NCI-H2196 (cell line): ENCODE measurements at regions not wholly inside any gene's neighbourhood (a gene's known extent, or its start where the extent isn't known, plus 50 kb on each side); places are given as distances from the start of the nearest gene placed in this dataset.

ENCODE experiments used
- DNase-seq: peaks from one replicate; lab custom pipeline; 2025; ENCODE audit not compliant: unreplicated experiment; lab: John Stamatoyannopoulos, UW

GRCh38 chr16:9443864-9444263, 352.4 kb downstream of the HAPSTR1 start:
- DNase-seq, result no peak

DNA sequence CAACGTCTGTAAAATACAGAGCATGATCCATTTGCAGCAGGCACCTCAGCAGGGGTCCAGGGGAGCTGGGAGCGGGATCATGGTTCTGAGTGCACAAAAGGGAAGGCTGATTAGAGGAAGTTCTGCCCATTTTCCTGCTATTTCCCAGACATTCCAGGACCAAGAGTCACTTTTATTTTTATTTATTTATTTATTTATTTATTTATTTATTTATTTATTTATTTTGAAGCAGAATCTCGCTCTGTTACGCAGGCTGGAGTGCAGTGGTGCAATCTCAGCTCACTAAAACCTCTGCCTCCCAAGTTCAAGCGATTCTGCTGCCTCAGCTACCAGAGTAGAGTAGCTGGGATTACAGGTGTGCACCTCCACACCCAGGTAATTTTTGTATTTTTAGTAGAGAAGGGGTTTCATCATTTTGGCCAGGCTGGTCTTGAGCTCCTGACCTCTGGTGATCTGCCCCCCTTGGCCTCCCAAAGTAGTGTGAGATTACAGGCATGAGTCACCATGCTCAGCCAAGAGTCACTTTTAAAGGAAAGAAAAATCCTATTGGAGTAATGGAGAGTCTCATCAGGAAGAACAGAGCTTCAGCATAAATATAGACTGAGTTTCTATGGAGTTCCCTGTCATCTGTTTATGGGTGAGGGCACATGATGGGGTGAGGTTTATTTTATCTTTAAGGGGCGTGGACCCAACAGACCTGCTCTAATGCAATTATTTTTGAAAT, 355.2 kb downstream of the HAPSTR1 start:
- no peak for DNase-seq

DNA sequence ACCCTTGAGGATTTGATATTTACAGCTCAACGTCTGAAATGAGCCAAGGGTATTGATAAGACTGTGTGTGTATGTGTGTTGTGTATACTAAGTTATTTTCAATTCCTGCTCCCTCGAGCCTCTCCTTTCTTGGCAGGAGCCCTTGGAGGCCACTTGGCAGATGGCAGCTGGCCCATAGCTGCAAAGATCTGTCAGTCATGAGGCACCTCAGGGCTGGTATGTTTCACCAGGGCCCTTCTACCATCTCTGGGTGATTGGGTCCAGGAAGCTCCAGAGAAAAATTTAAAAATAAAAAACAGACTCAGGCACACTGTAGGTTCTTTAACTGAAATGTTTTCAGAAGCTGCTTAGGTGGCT, 355.7 kb downstream of the HAPSTR1 start:
- DNase-seq, result no peak

DNA sequence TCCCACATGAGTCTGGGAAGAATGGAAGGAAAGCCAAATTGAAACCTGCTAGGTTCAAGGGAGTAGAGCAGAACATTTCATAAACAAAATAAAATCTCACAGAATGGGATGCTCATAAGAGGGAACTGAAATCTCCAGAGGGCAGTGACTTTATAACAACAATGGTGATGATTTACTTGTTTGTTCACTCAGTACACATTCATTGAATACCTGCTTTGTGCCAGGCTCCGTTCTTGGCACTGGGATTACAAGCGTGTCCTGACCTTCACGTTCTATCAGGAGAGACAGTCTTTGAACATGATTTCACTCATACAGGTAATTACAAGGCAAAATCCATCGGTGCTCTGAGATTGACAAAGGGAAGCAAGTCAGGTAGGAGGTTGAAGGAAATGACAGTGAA, 356.3 kb downstream of the HAPSTR1 start:
- no peak for DNase-seq

GRCh38 chr16:9449597-9449996, 358.2 kb downstream of the HAPSTR1 start:
- DNase-seq, result no peak

GRCh38 chr16:9457215-9457614, 365.8 kb downstream of the HAPSTR1 start:
- DNase-seq, result no peak

- no peak for DNase-seq
These were observed 367.4 kb downstream of the HAPSTR1 start for GRCh38 chr16:9458816-9459215.

DNA sequence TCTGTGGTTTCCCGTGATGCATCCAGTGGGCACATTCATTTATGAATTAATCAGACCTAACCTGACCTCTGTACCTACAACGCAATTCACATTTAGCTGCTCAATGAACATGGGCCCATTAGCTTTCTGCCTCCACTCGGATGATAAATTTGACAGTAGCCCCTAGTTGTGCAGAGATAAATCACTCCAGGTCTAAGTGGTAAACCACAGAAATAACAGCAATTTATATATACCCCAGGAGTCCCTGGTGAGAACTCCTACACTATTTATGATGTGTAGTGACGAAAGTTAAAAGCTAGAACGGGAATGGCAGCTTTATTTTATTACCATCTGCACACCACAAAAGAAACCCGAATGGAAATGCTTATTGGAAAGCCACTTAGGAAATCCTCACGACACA, 371.5 kb downstream of the HAPSTR1 start:
- DNase-seq, result no peak

GRCh38 chr16:9463461-9463860, 372.0 kb downstream of the HAPSTR1 start:
- DNase-seq, result no peak

GRCh38 chr16:9465161-9465560, 373.7 kb downstream of the HAPSTR1 start:
- no peak for DNase-seq

DNA sequence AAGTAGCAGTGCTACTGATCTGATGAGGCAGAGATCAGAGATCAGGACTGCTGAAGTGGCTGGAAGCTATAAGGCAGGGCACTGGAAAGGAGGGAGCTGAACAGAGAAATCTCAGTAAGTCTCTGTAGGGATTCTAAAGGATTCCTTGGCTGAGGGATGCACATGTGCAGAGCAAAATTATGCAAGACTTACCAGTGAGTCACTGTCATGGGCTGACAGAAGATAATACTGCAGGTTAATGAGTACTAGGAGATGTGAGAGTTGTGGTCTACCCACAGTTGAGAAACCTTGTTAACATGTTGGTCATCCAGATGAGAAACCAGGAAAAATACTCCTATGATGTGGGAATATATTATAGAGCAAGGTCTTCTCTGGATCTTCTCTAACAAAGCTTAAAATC, 378.1 kb downstream of the HAPSTR1 start:
- DNase-seq, result no peak

GRCh38 chr16:9476744-9477143, 385.3 kb downstream of the HAPSTR1 start:
- DNase-seq, result no peak

GRCh38 chr16:9479008-9479407, 387.6 kb downstream of the HAPSTR1 start:
- no peak for DNase-seq

DNA sequence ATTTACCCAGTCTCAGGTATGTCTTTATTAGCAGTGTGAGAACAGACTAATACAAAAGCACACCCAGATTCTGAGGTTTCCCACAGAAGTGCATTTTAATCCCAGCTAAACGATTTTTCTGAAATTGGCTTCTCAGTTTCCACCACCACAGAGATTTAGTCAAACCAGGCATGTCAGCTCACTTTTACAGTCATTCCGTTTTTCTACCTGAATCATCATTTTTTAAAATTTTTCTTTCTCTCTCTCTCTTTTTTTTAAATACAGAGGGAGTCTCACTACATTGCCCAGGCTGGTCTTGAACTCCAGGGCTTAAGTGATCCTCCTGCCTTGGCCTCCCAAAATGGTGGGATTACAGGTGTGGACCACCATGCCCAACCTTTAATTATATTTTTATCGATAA, 389.1 kb downstream of the HAPSTR1 start:
- no peak for DNase-seq

DNA sequence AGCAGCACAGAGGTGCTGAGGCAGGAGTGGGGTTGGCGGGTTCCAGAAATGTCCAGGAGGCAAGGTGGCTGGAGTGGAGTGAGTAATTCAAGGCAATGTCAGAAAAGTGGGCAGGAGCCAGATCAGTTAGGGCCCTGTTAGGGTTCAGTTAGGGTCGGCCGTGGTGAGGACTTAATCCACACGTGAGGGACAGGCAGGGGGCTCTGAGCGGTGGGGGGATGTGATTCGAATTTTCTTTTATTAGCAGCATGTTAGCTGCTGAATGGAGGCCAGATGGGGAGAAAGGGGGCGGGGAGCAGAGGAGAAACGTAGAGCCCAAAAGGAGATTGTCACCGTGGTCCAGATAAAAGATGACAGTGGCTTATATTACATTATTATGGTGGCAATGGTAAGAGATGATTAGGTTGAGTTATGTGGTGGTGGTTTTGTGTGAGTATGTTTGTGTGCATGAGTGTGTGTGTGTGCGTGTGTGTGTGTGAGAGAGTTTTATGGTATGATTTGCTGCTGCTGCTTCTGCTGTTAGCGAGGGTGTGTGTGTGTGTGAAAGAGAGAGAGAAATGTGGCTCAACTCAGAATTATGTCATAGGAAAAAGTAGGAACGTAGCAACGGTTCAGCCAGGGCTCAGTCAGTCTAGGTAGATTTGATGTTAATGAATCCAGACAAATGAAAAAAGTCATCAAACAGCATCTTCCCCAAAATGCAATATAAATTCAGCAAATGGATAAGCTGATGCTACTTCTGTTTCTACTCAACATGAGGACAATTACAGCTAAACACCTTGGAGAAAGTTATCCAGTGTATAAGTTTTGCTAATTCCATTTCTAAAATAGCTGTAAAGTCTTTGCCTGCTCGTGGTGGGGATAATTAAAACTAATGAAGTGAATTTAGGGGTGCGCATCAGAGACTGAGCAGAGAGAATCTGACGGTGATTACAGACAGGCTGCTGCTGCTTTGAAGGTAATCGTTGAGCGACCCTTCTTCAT, 390.6 kb downstream of the HAPSTR1 start:
- no peak for DNase-seq

DNA sequence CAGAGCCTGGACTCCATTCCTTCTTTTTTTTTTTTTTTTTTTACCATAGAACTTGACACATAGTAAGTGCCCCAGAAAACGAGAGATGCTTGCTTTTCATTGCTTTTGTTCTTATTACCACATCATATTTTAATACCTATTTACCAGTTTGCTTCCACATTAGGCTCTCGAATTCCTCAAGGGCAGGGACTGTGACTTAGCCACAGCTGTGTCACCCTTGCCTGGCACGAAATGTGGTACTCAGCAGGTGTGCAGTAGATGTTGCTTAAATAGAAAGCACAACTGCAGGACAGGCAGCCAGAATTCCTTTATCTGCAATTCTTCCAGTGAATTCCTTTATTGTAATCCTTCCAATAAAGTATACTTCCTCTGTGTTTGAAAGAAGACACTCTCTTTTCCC, 393.0 kb downstream of the HAPSTR1 start:
- no peak for DNase-seq

- no peak for DNase-seq
These were observed 393.4 kb downstream of the HAPSTR1 start for GRCh38 chr16:9484881-9485280.

GRCh38 chr16:9489835-9490467, 398.5 kb downstream of the HAPSTR1 start:
- DNase-seq, result no peak

DNA sequence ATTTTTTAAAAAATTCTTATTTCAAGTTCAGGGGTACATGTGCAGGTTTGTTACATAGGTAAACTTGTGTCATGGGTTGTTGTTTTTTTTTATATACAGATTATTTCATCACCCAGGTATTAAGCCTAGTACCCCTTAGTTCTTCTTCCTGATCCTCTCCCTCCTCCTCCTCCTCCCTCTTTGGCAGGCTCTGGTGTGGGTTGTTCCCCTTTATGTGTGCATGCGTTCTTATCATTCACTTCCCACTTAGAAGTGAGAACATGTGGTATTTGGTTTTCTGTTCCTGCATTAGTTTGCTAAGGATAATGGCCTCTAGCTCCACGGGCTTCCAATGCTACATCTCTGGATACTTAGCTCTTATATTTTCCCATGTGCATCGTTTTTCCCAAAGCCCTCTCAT, 404.4 kb downstream of the HAPSTR1 start:
- no peak for DNase-seq

DNA sequence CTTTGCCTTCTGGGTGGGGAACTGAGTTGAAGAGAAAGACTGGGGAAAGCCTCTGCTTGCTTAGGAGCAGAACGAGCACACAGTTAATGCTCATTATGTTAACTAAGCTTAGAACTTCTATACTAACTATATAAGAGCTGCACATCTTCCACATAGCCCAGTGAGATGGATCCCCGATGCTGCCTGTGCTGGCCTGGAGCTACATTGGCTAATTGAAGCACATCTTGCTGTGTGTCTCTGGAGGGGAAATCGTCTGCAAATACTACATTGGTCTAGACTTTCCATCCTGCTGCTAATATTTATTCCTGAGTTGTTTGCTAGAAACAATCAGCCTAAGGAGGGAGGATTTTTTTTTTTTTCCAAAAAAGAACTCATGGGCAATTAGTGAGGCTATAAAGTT, 406.3 kb downstream of the HAPSTR1 start:
- no peak for DNase-seq

DNA sequence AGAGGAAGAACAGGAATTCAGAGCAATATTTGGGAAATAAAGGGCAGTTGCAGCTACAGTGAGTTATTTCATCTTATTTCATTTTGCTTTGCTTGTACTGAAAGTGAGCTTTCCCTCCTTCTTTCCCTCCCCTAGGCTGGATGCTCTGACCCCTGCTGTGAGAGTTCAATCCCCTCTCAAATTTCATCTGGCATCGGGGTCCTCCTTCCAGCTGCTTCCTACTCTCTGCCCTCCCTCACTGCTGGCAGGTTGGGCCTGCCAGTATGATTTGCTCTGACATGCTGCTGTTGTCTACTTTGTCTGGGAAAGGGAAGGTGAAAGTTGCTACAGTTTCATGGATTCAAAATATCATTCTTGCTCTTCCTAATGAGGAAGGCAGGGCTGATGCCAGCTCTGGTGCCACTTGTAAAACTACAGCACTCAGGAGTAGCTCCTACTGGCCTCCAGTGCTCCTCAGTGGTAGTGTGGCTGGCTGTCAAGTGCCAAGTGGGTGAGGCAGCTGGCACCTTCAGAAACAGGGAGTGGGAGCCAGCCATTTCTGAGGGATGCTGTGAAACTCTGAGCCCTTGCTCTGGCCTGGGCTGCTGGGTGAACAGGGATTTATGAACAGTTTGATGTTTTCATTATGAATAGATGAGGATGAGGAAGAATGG, 408.6 kb downstream of the HAPSTR1 start:
- DNase-seq, result no peak
